MCF 10A (cell line): ENCODE measurements at regions not wholly inside any gene's neighbourhood (a gene's known extent, or its start where the extent isn't known, plus 50 kb on each side); places are given as distances from the start of the nearest gene placed in this dataset.
A peak's percentile ranks its signal among the peaks of the same experiment; 100 is the strongest.

Experiments used
- BruUV-seq: library from RNA; stranded (reverse); fragments of 400-500 nt; replicated peaks from 2 replicates; lab custom pipeline; 2021; lab: Mats Ljungman, UMichigan
- CTCF ChIA-PET: fragments of 300-600 bp; sonication (Branson Sonifier 250); formaldehyde crosslinking; extraction: SDS; loops from one replicate; lab custom pipeline; 2021; ENCODE audit warnings: antibody characterized with exemption, inconsistent platforms; lab: Yijun Ruan, JAX
- POLR2A ChIA-PET: fragments of 300-600, 350-650 bp; sonication (Branson Sonifier 250); formaldehyde crosslinking; extraction: SDS; loops from one replicate; lab custom pipeline; 2020; ENCODE audit warnings: antibody characterized with exemption, inconsistent platforms; lab: Yijun Ruan, JAX
- DNase-seq: peaks from one replicate; pipeline ENCODE4 v3.0.0-alpha.2; 2018; ENCODE audit not compliant: unreplicated experiment
- H3K27ac Mint-ChIP-seq: one replicate; pipeline ENCODE4 v1.8.0; 2022; ENCODE audit warnings: mild to moderate bottlenecking, low read depth, mixed read lengths; ENCODE audit not compliant: unreplicated experiment
- H3K27me3 Mint-ChIP-seq: one replicate; pipeline ENCODE4 v1.8.0; 2022; ENCODE audit warnings: mixed read lengths; ENCODE audit not compliant: insufficient read depth, unreplicated experiment
- H3K36me3 Mint-ChIP-seq: one replicate; pipeline ENCODE4 v1.8.0; 2022; ENCODE audit warnings: mild to moderate bottlenecking, moderate library complexity, mixed read lengths; ENCODE audit not compliant: insufficient read depth, unreplicated experiment
- H3K4me1 Mint-ChIP-seq: one replicate; pipeline ENCODE4 v1.8.0; 2022; ENCODE audit warnings: mixed read lengths; ENCODE audit not compliant: insufficient read depth, unreplicated experiment
- H3K4me3 Mint-ChIP-seq: one replicate; pipeline ENCODE4 v1.8.0; 2022; ENCODE audit warnings: mild to moderate bottlenecking, moderate library complexity, mixed read lengths; ENCODE audit not compliant: unreplicated experiment
- H3K9me3 Mint-ChIP-seq: one replicate; pipeline ENCODE4 v1.8.0; 2022; ENCODE audit warnings: mixed read lengths; ENCODE audit not compliant: unreplicated experiment
- intact Hi-C: fragments of 100-400 bp; cut with micrococcal nuclease; formaldehyde crosslinking; loops from 2 replicates; pipeline ENCODE4 v1.14.1; 2022
- TF ChIP-seq, protein P1 (sequence below): fragments of 200-600 bp; IDR thresholded peaks from one replicate; pipeline ENCODE4 v1.8.0; 2022; ENCODE audit warnings: antibody characterized with exemption, mild to moderate bottlenecking; ENCODE audit not compliant: unreplicated experiment

DNA sequence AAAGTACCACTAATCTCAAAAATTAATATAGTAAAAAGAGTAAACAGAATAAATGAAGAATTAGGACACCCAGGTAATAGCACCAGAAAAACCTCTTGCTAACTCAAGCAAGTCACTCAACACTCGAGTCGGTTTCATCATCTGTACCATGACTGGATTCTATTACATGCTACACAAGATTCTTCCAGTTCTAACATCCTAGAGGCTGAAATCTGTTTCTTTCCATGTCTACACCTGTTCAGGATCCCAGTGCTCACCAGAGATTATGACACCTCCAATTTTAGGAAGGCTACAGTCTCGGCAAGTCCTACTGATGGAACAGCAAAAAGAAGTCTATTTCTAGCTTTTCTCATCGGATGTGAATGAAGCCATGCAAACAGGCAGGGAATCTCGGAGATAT lies 95.3 kb upstream of the ANK3 start:
- POLR2A ChIA-PET = no interaction called here
- intact Hi-C loops = no loop called here
- Mint-ChIP-seq H3K4me3 (no peak overlapping the region), H3K27me3 (no peaks in the 10 kb centered on the region), H3K4me1 (peaks cover 35% of the 10 kb centered on the region), H3K36me3 (no peaks in the 10 kb centered on the region), H3K27ac (no peak overlapping the region), H3K9me3 (no peaks in the 10 kb centered on the region)
- peak; percentile 27 for DNase-seq
- BruUV-seq = no TSS peak
- CTCF ChIA-PET = no interaction called here
- TF ChIP-seq, protein P1, sequence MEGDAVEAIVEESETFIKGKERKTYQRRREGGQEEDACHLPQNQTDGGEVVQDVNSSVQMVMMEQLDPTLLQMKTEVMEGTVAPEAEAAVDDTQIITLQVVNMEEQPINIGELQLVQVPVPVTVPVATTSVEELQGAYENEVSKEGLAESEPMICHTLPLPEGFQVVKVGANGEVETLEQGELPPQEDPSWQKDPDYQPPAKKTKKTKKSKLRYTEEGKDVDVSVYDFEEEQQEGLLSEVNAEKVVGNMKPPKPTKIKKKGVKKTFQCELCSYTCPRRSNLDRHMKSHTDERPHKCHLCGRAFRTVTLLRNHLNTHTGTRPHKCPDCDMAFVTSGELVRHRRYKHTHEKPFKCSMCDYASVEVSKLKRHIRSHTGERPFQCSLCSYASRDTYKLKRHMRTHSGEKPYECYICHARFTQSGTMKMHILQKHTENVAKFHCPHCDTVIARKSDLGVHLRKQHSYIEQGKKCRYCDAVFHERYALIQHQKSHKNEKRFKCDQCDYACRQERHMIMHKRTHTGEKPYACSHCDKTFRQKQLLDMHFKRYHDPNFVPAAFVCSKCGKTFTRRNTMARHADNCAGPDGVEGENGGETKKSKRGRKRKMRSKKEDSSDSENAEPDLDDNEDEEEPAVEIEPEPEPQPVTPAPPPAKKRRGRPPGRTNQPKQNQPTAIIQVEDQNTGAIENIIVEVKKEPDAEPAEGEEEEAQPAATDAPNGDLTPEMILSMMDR = no peak

GRCh38 chr10:60480865-60481563 lies 91.3 kb upstream of the ANK3 start:
- CTCF ChIA-PET = interaction anchor here (0.7 kb wide), 1 partner anchor 801 kb away, joined by 3 read pairs; no protein-coding TSS in a partner anchor
- peak overlapping the region; percentile 79 for H3K27ac Mint-ChIP-seq
- TF ChIP-seq, protein P1 = no peak
- H3K4me3 Mint-ChIP-seq = no peak overlapping the region
- POLR2A ChIA-PET = interaction anchor here (1.0 to 2.6 kb wide), 4 partner anchors 11 to 279 kb away, joined by 3 to 11 read pairs (median 5); no protein-coding TSS in a partner anchor
- H3K9me3 Mint-ChIP-seq = no peaks in the 10 kb centered on the region
- DNase-seq = peak; percentile 97
- no peaks in the 10 kb centered on the region for H3K27me3 Mint-ChIP-seq
- peaks cover 27% of the 10 kb centered on the region for H3K4me1 Mint-ChIP-seq
- intact Hi-C loops = no loop called here
- TSS peak; percentile 66 for BruUV-seq
- no peaks in the 10 kb centered on the region for H3K36me3 Mint-ChIP-seq

DNA sequence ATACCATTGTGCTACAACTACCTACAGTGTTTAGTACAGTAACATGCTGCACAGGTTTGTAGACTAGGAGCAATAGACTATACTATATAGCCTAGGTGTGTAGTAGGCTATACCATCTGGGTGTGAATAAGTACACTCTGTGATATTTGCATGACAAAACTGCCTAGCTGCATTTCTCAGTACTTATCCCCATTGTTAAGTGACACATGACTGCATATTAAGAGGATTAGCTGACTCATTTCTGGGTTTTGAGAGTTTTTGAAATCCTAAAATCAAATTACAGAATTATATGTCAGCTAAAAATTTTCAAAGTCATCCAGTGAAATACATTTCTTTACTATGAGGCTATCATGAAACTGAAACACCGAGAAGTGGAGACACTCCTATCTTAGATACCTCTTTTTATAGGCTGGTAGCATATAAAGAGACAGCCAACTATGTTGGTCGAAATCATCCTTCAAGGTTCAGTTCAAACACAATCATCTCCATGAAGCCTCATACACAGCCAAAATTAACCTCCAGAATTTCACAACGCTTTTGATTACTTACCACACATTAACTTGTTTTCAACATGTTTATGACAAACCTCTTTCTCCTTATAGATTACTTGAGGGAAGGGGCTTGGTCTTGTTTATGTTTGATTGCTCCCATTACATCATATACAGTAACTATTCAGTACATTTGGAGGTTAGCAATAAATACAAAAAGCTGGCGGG lies 89.8 kb upstream of the ANK3 start:
- no TSS peak for BruUV-seq
- CTCF ChIA-PET = interaction anchor here (0.9 to 2.4 kb wide), 3 partner anchors 36 to 176 kb away, joined by 3 to 7 read pairs (median 7); no protein-coding TSS in a partner anchor
- Mint-ChIP-seq H3K4me1 (peaks cover 27% of the 10 kb centered on the region), H3K9me3 (no peaks in the 10 kb centered on the region), H3K27ac (peak overlapping the region; percentile 81), H3K4me3 (no peak overlapping the region), H3K36me3 (no peaks in the 10 kb centered on the region), H3K27me3 (no peaks in the 10 kb centered on the region)
- POLR2A ChIA-PET = interaction anchor here (1.1 to 2.6 kb wide), 6 partner anchors 9 to 281 kb away, joined by 3 to 11 read pairs (median 4); no protein-coding TSS in a partner anchor
- TF ChIP-seq, protein P1 = no peak
- intact Hi-C loops = no loop called here
- DNase-seq = peak; percentile 61

GRCh38 chr10:60476451-60476850 lies 86.8 kb upstream of the ANK3 start:
- Mint-ChIP-seq H3K36me3 (no peaks in the 10 kb centered on the region), H3K27me3 (no peaks in the 10 kb centered on the region), H3K9me3 (no peaks in the 10 kb centered on the region), H3K27ac (no peak overlapping the region), H3K4me1 (peaks cover 25% of the 10 kb centered on the region), H3K4me3 (no peak overlapping the region)
- DNase-seq = no peak
- TF ChIP-seq, protein P1 = no peak
- ChIA-PET POLR2A (no interaction called here), CTCF (interaction anchor here (1.2 kb wide), 2 partner anchors 31 to 33 kb away, joined by 3 to 7 read pairs; no protein-coding TSS in a partner anchor)
- intact Hi-C loops = no loop called here
- BruUV-seq = no TSS peak
